H1 (cell line): ENCODE measurements at regions not wholly inside any gene's neighbourhood (a gene's known extent, or its start where the extent isn't known, plus 50 kb on each side); places are given as distances from the start of the nearest gene placed in this dataset.

Experiments used
- CTCF ChIA-PET: fragments of 300-600 bp; sonication (Branson Sonifier 250); formaldehyde crosslinking; loops from one replicate; lab custom pipeline; 2021; ENCODE audit not compliant: partially characterized antibody; lab: Charles Lee
- POLR2A ChIA-PET: fragments of 300-600 bp; sonication (Branson Sonifier 250); formaldehyde crosslinking; loops from one replicate; lab custom pipeline; 2021; ENCODE audit warnings: inconsistent platforms; ENCODE audit not compliant: partially characterized antibody; lab: Charles Lee
- DNase-seq, 2 experiments: peaks; one replicate each; pipeline versions ENCODE4 v3.0.0 to v3.0.0-alpha.2; 2010 to 2022; ENCODE audit warnings: low spot score in 2 of 2, low read depth in 1 of 2, mixed read lengths in 1 of 2
- FAIRE-seq: peaks from 2 replicates; lab custom pipeline; 2011; peaks lifted over from hg19 to GRCh38; lab: Jason Lieb, UNC
- H2AFZ ChIP-seq: 2 replicates; pipeline ENCODE4 v1.8.1; 2012; ENCODE audit warnings: low read length, inconsistent platforms
- H2AK5ac ChIP-seq: 2 replicates; pipeline ENCODE4 v1.6.1; 2013; ENCODE audit warnings: low read depth, low read length
- H2BK120ac ChIP-seq: replicated peaks from 2 replicates; pipeline ENCODE3; 2013; ENCODE audit warnings: low read depth, low read length, inconsistent platforms
- H2BK12ac ChIP-seq: 2 replicates; pipeline ENCODE4 v1.6.1; 2013; ENCODE audit warnings: low read depth, low read length
- H2BK15ac ChIP-seq: 2 replicates; pipeline ENCODE4 v1.6.1; 2013; ENCODE audit warnings: low read length
- H2BK20ac ChIP-seq: 2 replicates; pipeline ENCODE4 v1.6.1; 2013; ENCODE audit warnings: low read length
- H2BK5ac ChIP-seq: 2 replicates; pipeline ENCODE4 v1.6.1; 2013; ENCODE audit warnings: low read depth, low read length
- H3K14ac ChIP-seq: 2 replicates; pipeline ENCODE4 v1.6.1; 2013; ENCODE audit warnings: inconsistent platforms; ENCODE audit not compliant: insufficient read length
- H3K18ac ChIP-seq: 2 replicates; pipeline ENCODE4 v1.6.1; 2013; ENCODE audit warnings: low read length; ENCODE audit errors: extremely low read depth
- H3K23ac ChIP-seq: 2 replicates; pipeline ENCODE4 v1.6.1; 2013; ENCODE audit warnings: inconsistent platforms; ENCODE audit not compliant: insufficient read length
- H3K23me2 ChIP-seq: 2 replicates; pipeline ENCODE4 v1.6.1; 2013; ENCODE audit warnings: low read depth, low read length
- H3K27ac ChIP-seq: 2 replicates; pipeline ENCODE4 v1.6.1; 2011; ENCODE audit warnings: low read depth, low read length, inconsistent platforms
- H3K27me3 ChIP-seq, 4 experiments: replicated peaks in 1 of 4; 1 replicate in 1 of 4; 2 replicates in 3 of 4; pipeline versions ENCODE4 v1.6.1 to v1.8.1; 2011 to 2013; ENCODE audit warnings: low read length in 3 of 4, mild to moderate bottlenecking in 3 of 4, inconsistent platforms in 2 of 4, mixed read lengths in 2 of 4, moderate library complexity in 1 of 4; ENCODE audit not compliant: control insufficient read depth in 3 of 4, insufficient read depth in 3 of 4; ENCODE audit errors: extremely low read depth in 1 of 4
- H3K36me3 ChIP-seq, 4 experiments: 2 replicates each; pipeline versions ENCODE4 v1.6.1 to v1.8.1; 2011 to 2013; ENCODE audit warnings: mild to moderate bottlenecking in 4 of 4, low read length in 3 of 4, moderate library complexity in 2 of 4, control low read depth in 1 of 4, inconsistent platforms in 1 of 4; ENCODE audit not compliant: insufficient read depth in 4 of 4, control insufficient read depth in 2 of 4
- H3K4ac ChIP-seq: replicated peaks from 2 replicates; pipeline ENCODE3; 2013; ENCODE audit warnings: low read length, low read depth, mixed read lengths, inconsistent platforms; ENCODE audit not compliant: insufficient read length
- H3K4me1 ChIP-seq, 4 experiments: replicated peaks in 1 of 4; 1 replicate in 1 of 4; 2 replicates in 3 of 4; pipeline versions ENCODE4 v1.6.1 to v1.8.1; 2011 to 2013; ENCODE audit warnings: low read length in 3 of 4, inconsistent platforms in 2 of 4, mixed read lengths in 1 of 4; ENCODE audit not compliant: insufficient read depth in 4 of 4, control insufficient read depth in 3 of 4
- H3K4me2 ChIP-seq, 2 experiments: 2 replicates each; pipeline versions ENCODE4 v1.6.1 to v1.8.1; 2011 to 2013; ENCODE audit warnings: low read depth in 2 of 2, low read length in 2 of 2, control low read depth in 1 of 2, inconsistent platforms in 1 of 2, mild to moderate bottlenecking in 1 of 2; ENCODE audit not compliant: insufficient read depth in 1 of 2
- H3K4me3 ChIP-seq, 4 experiments: fragments of 200-600, 300-600 bp in 1 of 4; sonication (generic), shearing (Covaris generic), sonication (Bioruptor Twin) in 1 of 4; 2 replicates each; pipeline versions ENCODE4 v1.5.1 to v1.8.1; 2011 to 2016; ENCODE audit warnings: low read length in 4 of 4, low read depth in 3 of 4, control low read depth in 2 of 4, inconsistent platforms in 2 of 4, mild to moderate bottlenecking in 2 of 4, mixed read lengths in 1 of 4, moderate library complexity in 1 of 4; ENCODE audit not compliant: insufficient read depth in 2 of 4; ENCODE audit errors: extremely low read depth in 1 of 4
- H3K56ac ChIP-seq: replicated peaks from 2 replicates; pipeline ENCODE3; 2013; ENCODE audit warnings: low read depth, mild to moderate bottlenecking, mixed read lengths, low read length, inconsistent platforms; ENCODE audit not compliant: insufficient read length
- H3K79me1 ChIP-seq: 2 replicates; pipeline ENCODE4 v1.6.1; 2013; ENCODE audit warnings: low read depth, low read length, control low read depth
- H3K79me2 ChIP-seq, 2 experiments: 2 replicates each; pipeline versions ENCODE4 v1.6.1 to v1.8.1; 2012 to 2013; ENCODE audit warnings: low read length in 2 of 2, mild to moderate bottlenecking in 2 of 2, inconsistent platforms in 1 of 2; ENCODE audit not compliant: insufficient read depth in 2 of 2, control insufficient read depth in 1 of 2
- H3K9ac ChIP-seq, 4 experiments: replicated peaks in 1 of 4; 1 replicate in 1 of 4; 2 replicates in 3 of 4; pipeline versions ENCODE4 v1.6.1 to v1.8.1; 2011 to 2013; ENCODE audit warnings: low read depth in 3 of 4, low read length in 3 of 4, control low read depth in 2 of 4, mild to moderate bottlenecking in 2 of 4, moderate library complexity in 2 of 4, inconsistent platforms in 1 of 4; ENCODE audit errors: extremely low read depth in 1 of 4
- H3K9me3 ChIP-seq, 2 experiments: 2 replicates each; pipeline versions ENCODE4 v1.6.1 to v1.8.1; 2012 to 2013; ENCODE audit warnings: mild to moderate bottlenecking in 2 of 2, moderate library complexity in 2 of 2, control low read depth in 1 of 2, inconsistent platforms in 1 of 2, low read depth in 1 of 2, low read length in 1 of 2, mixed read lengths in 1 of 2; ENCODE audit not compliant: insufficient read depth in 2 of 2
- H4K20me1 ChIP-seq, 2 experiments: replicated peaks in 1 of 2; 2 replicates each; pipeline versions ENCODE3 to v1.8.1; 2011 to 2013; ENCODE audit warnings: inconsistent platforms in 2 of 2, low read length in 2 of 2, mild to moderate bottlenecking in 1 of 2; ENCODE audit not compliant: insufficient read depth in 2 of 2, control insufficient read depth in 1 of 2
- H4K5ac ChIP-seq: 2 replicates; pipeline ENCODE4 v1.6.1; 2013; ENCODE audit warnings: low read length, low read depth, mixed read lengths, inconsistent platforms; ENCODE audit not compliant: insufficient read length
- H4K8ac ChIP-seq: 2 replicates; pipeline ENCODE4 v1.8.0; 2013; ENCODE audit warnings: mild to moderate bottlenecking, moderate library complexity, low read length, inconsistent platforms; ENCODE audit not compliant: insufficient read depth; ENCODE audit errors: extremely low read depth
- H4K91ac ChIP-seq: replicated peaks from 2 replicates; pipeline ENCODE3; 2013; ENCODE audit warnings: low read length, mixed read lengths, inconsistent platforms; ENCODE audit not compliant: insufficient read length
- POLR2AphosphoS5 ChIP-seq: IDR thresholded peaks from 2 replicates; pipeline ENCODE4 v1.6.1; 2011; ENCODE audit warnings: low read depth, low read length
- SAP30 ChIP-seq: fragments of 300-600 bp; sonication (generic); IDR thresholded peaks from 2 replicates; pipeline ENCODE4 v1.7.1; 2012; ENCODE audit warnings: low read length, moderate library complexity, mild to moderate bottlenecking, inconsistent platforms; ENCODE audit not compliant: insufficient read depth, insufficient replicate concordance
- SP1 ChIP-seq: IDR thresholded peaks from 2 replicates; pipeline ENCODE4 v1.6.1; 2011; ENCODE audit warnings: low read depth, low read length
- WGBS, 2 experiments: shearing (Covaris generic) in 1 of 2; methylation state at CpG; one replicate each; pipeline versions ENCODE4 v1.1.6 to v1.1.7; 2013 to 2015; ENCODE audit warnings: low lambda C conversion rate in 2 of 2, mixed read lengths in 2 of 2, inconsistent platforms in 1 of 2, low coverage in 1 of 2, missing lambda C conversion rate in 1 of 2; ENCODE audit not compliant: insufficient replicate concordance in 2 of 2, insufficient coverage in 1 of 2, insufficient read length in 1 of 2; ENCODE audit errors: extremely low coverage in 1 of 2, missing lambda C conversion rate in 1 of 2; 5-methylcytosine and 5-hydroxymethylcytosine counted together
- TF ChIP-seq, protein P1 (sequence below): IDR thresholded peaks from 2 replicates; pipeline ENCODE4 v1.6.1; 2012; ENCODE audit warnings: inconsistent platforms

GRCh38 chr10:52464368-52465124 lies 150.5 kb downstream of the DKK1 start:
- no peaks in the 10 kb centered on the region for H4K20me1 ChIP-seq
- no peak overlapping the region for H3K18ac ChIP-seq
- no peak overlapping the region for H4K5ac ChIP-seq
- no peak overlapping the region for H3K4ac ChIP-seq
- H3K36me3 ChIP-seq = no peaks in the 10 kb centered on the region
- H2AK5ac ChIP-seq = no peak overlapping the region
- H3K23ac ChIP-seq = no peak overlapping the region
- H2BK5ac ChIP-seq = no peak overlapping the region
- no peak overlapping the region for H2AFZ ChIP-seq
- FAIRE-seq (no peak), DNase-seq (no peak)
- H4K91ac ChIP-seq = no peak overlapping the region
- no peak overlapping the region for H2BK120ac ChIP-seq
- H4K8ac ChIP-seq = no peak overlapping the region
- no peaks in the 10 kb centered on the region for H3K27me3 ChIP-seq
- H3K9me3 ChIP-seq = no peaks in the 10 kb centered on the region
- no peak overlapping the region for H3K9ac ChIP-seq
- peaks cover 0 to under 1% (median 0%) of the 10 kb centered on the region in 4 experiments; a peak in 1 of 7 replicates for H3K4me1 ChIP-seq
- H3K4me2 ChIP-seq = no peak overlapping the region
- H2BK20ac ChIP-seq = no peak overlapping the region
- no peak overlapping the region for H3K27ac ChIP-seq
- no peak overlapping the region for H3K4me3 ChIP-seq
- H3K79me2 ChIP-seq = no peaks in the 10 kb centered on the region
- POLR2A ChIA-PET = no interaction called here
- no peak overlapping the region for H2BK15ac ChIP-seq
- H3K14ac ChIP-seq = no peak overlapping the region
- H2BK12ac ChIP-seq = no peak overlapping the region
- H3K23me2 ChIP-seq = no peaks in the 10 kb centered on the region; the same call in 1 of the 2 replicates
- CTCF ChIA-PET = interaction anchor here (0.9 to 2.6 kb wide), 4 partner anchors 12 to 30 kb away, joined by 4 to 15 read pairs (median 6); no protein-coding TSS in a partner anchor
- WGBS, 2 experiments = 90% methylated on average over 9 of the region's 9 CpGs; no CpG with 5 or more reads in 1 of the 2 experiments
- H3K79me1 ChIP-seq = no peaks in the 10 kb centered on the region
- no peak overlapping the region for H3K56ac ChIP-seq
- TF ChIP-seq SAP30 = no peak
- TF ChIP-seq, protein P1, sequence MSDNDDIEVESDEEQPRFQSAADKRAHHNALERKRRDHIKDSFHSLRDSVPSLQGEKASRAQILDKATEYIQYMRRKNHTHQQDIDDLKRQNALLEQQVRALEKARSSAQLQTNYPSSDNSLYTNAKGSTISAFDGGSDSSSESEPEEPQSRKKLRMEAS = no peak
- no peak for TF ChIP-seq SP1
- no peak for TF ChIP-seq POLR2AphosphoS5
